HEK293 (cell line): ENCODE measurements at regions not wholly inside any gene's neighbourhood (a gene's known extent, or its start where the extent isn't known, plus 50 kb on each side); places are given as distances from the start of the nearest gene placed in this dataset.

Source experiments
- CTCF ChIA-PET: fragments of 350-600 bp; formaldehyde crosslinking; extraction: SDS; loops from one replicate; lab custom pipeline; 2021; ENCODE audit warnings: antibody characterized with exemption; lab: Yijun Ruan, JAX
- POLR2A ChIA-PET: fragments of 300-600 bp; formaldehyde crosslinking; extraction: SDS; loops from one replicate; lab custom pipeline; 2020; ENCODE audit warnings: antibody characterized with exemption, inconsistent platforms; lab: Yijun Ruan, JAX
- H3K27ac ChIP-seq: fragments of 200-500 bp; sonication (Bioruptor generic); 2 replicates; pipeline ENCODE4 v1.5.1; 2014; ENCODE audit warnings: low read depth, low read length, control low read depth, inconsistent platforms; ENCODE audit errors: extremely low read depth
- H3K36me3 ChIP-seq, 2 experiments: fragments of 200-500 bp in 1 of 2; sonication (Bioruptor generic) in 1 of 2; 1 replicate in 1 of 2; 2 replicates in 1 of 2; pipeline ENCODE4 v1.5.1; 2014 to 2017; ENCODE audit warnings: inconsistent platforms in 2 of 2, low read length in 2 of 2; ENCODE audit not compliant: control insufficient read depth in 2 of 2, insufficient read depth in 1 of 2
- H3K4me1 ChIP-seq: fragments of 200-500 bp; sonication (Bioruptor generic); 2 replicates; pipeline ENCODE4 v1.5.1; 2014; ENCODE audit warnings: mild to moderate bottlenecking, low read length, inconsistent platforms; ENCODE audit not compliant: control insufficient read depth, insufficient read depth
- H3K4me3 ChIP-seq: 2 replicates; pipeline ENCODE4 v1.5.1; 2011; ENCODE audit warnings: low read depth, mild to moderate bottlenecking, control low read depth, low read length, moderate library complexity
- H3K9me3 ChIP-seq: fragments of 200-500 bp; sonication (Bioruptor generic); 2 replicates; pipeline ENCODE4 v1.5.1; 2014; ENCODE audit warnings: low read depth, low read length, inconsistent platforms; ENCODE audit not compliant: control insufficient read depth, insufficient read depth
- MZF1 ChIP-seq: fragments of 450-650 bp; formaldehyde crosslinking; IDR thresholded peaks from 2 replicates; pipeline ENCODE4 v1.5.1; 2017; ENCODE audit warnings: missing biosample characterization, missing genetic modification characterization, borderline replicate concordance
- RBAK ChIP-seq: fragments of 450-650 bp; formaldehyde crosslinking; IDR thresholded peaks from 2 replicates; pipeline ENCODE4 v1.5.1; 2016; ENCODE audit warnings: missing biosample characterization, missing genetic modification characterization
- REST ChIP-seq: fragments of 450-650 bp; formaldehyde crosslinking; IDR thresholded peaks from 2 replicates; pipeline ENCODE4 v1.5.1; 2016; ENCODE audit warnings: missing biosample characterization, missing genetic modification characterization
- SCRT1 ChIP-seq: fragments of 450-650 bp; formaldehyde crosslinking; IDR thresholded peaks from 2 replicates; pipeline ENCODE4 v1.5.1; 2016; ENCODE audit warnings: missing biosample characterization, missing genetic modification characterization, borderline replicate concordance
- TSHZ1 ChIP-seq: fragments of 450-650 bp; formaldehyde crosslinking; IDR thresholded peaks from 2 replicates; pipeline ENCODE4 v1.5.1; 2016; ENCODE audit warnings: missing biosample characterization, missing genetic modification characterization, borderline replicate concordance
- ZNF18 ChIP-seq: fragments of 450-650 bp; formaldehyde crosslinking; IDR thresholded peaks from 2 replicates; pipeline ENCODE4 v1.5.1; 2016; ENCODE audit warnings: missing biosample characterization, missing genetic modification characterization
- ZNF184 ChIP-seq: fragments of 450-650 bp; IDR thresholded peaks from 2 replicates; pipeline ENCODE4 v1.5.1; 2018; ENCODE audit warnings: missing biosample characterization, mild to moderate bottlenecking, missing genetic modification characterization
- ZNF26 ChIP-seq: fragments of 450-650 bp; formaldehyde crosslinking; IDR thresholded peaks from 2 replicates; pipeline ENCODE4 v1.5.1; 2016; ENCODE audit warnings: missing biosample characterization, missing genetic modification characterization
- ZNF266 ChIP-seq: fragments of 450-650 bp; formaldehyde crosslinking; IDR thresholded peaks from 2 replicates; pipeline ENCODE4 v1.5.1; 2016; ENCODE audit warnings: missing biosample characterization, missing genetic modification characterization, low read depth
- ZNF280C ChIP-seq: fragments of 450-650 bp; formaldehyde crosslinking; IDR thresholded peaks from 2 replicates; pipeline ENCODE4 v1.5.1; 2016; ENCODE audit warnings: missing biosample characterization, missing genetic modification characterization
- ZNF311 ChIP-seq: fragments of 450-650 bp; formaldehyde crosslinking; IDR thresholded peaks from 2 replicates; pipeline ENCODE4 v1.5.1; 2017; ENCODE audit warnings: missing biosample characterization, missing genetic modification characterization, borderline replicate concordance
- ZNF433 ChIP-seq: fragments of 450-650 bp; formaldehyde crosslinking; IDR thresholded peaks from 2 replicates; pipeline ENCODE4 v1.5.1; 2016; ENCODE audit warnings: missing biosample characterization, missing genetic modification characterization, low read depth
- ZNF513 ChIP-seq: fragments of 450-650 bp; IDR thresholded peaks from 2 replicates; pipeline ENCODE4 v1.5.1; 2018; ENCODE audit warnings: missing biosample characterization, missing genetic modification characterization
- ZNF571 ChIP-seq: fragments of 450-650 bp; formaldehyde crosslinking; IDR thresholded peaks from 2 replicates; pipeline ENCODE4 v1.5.0; 2017; ENCODE audit warnings: missing biosample characterization, missing genetic modification characterization
- ZNF623 ChIP-seq: fragments of 450-650 bp; formaldehyde crosslinking; IDR thresholded peaks from 2 replicates; pipeline ENCODE4 v1.5.1; 2016; ENCODE audit warnings: missing biosample characterization, missing genetic modification characterization
- ZNF624 ChIP-seq: fragments of 450-650 bp; formaldehyde crosslinking; IDR thresholded peaks from 2 replicates; pipeline ENCODE4 v1.5.1; 2017; ENCODE audit warnings: missing biosample characterization, missing genetic modification characterization
- ZNF645 ChIP-seq: fragments of 450-650 bp; formaldehyde crosslinking; IDR thresholded peaks from 2 replicates; pipeline ENCODE4; 2016; ENCODE audit warnings: missing biosample characterization, missing genetic modification characterization
- ZNF768 ChIP-seq: fragments of 450-650 bp; formaldehyde crosslinking; IDR thresholded peaks from 2 replicates; pipeline ENCODE4 v1.5.1; 2018; ENCODE audit warnings: missing biosample characterization, mild to moderate bottlenecking, missing genetic modification characterization
- ZNF776 ChIP-seq: fragments of 450-650 bp; formaldehyde crosslinking; IDR thresholded peaks from 2 replicates; pipeline ENCODE4 v1.5.0; 2017; ENCODE audit warnings: missing biosample characterization, missing genetic modification characterization, borderline replicate concordance
- ZNF785 ChIP-seq: fragments of 450-650 bp; formaldehyde crosslinking; IDR thresholded peaks from 2 replicates; pipeline ENCODE4 v1.5.1; 2016; ENCODE audit warnings: missing biosample characterization, missing genetic modification characterization

- Histone ChIP-seq H3K9me3 (no peaks in the 10 kb centered on the region), H3K36me3 (no peaks in the 10 kb centered on the region), H3K4me3 (no peak overlapping the region), H3K4me1 (no peaks in the 10 kb centered on the region), H3K27ac (no peak overlapping the region)
- TF ChIP-seq ZNF18 (tag by site-specific recombination) (no peak), ZNF571 (no peak), SCRT1 (tag by site-specific recombination) (no peak), ZNF768 (tag by site-specific recombination) (no peak), ZNF184 (tag by site-specific recombination) (no peak), ZNF785 (tag by site-specific recombination) (no peak), REST (tag by site-specific recombination) (no peak), ZNF26 (tag by site-specific recombination) (no peak), ZNF623 (tag by site-specific recombination) (no peak), MZF1 (tag by site-specific recombination) (no peak), ZNF311 (tag by site-specific recombination) (no peak), ZNF645 (tag by site-specific recombination) (no peak), ZNF624 (tag by site-specific recombination) (no peak), ZNF266 (tag by site-specific recombination) (no peak)
- POLR2A ChIA-PET: no interaction called here
- CTCF ChIA-PET: no interaction called here
These were observed 114.3 kb upstream of the ETV6 start for GRCh38 chr12:11535127-11535526.

GRCh38 chr12:11539156-11539555 is 110.3 kb upstream of the ETV6 start:
- Histone ChIP-seq H3K4me3 (no peak overlapping the region), H3K4me1 (no peaks in the 10 kb centered on the region), H3K27ac (no peak overlapping the region), H3K36me3 (no peaks in the 10 kb centered on the region), H3K9me3 (no peaks in the 10 kb centered on the region)
- ChIA-PET CTCF (interaction anchor here (0.6 kb wide), 1 partner anchor 499 kb away, joined by 5 read pairs; no protein-coding TSS in a partner anchor), POLR2A (no interaction called here)
- TF ChIP-seq ZNF280C (tag by site-specific recombination): no peak
- no peak for TF ChIP-seq ZNF776 (tag by site-specific recombination)
- TF ChIP-seq ZNF513 (tag by site-specific recombination): no peak
- no peak for TF ChIP-seq ZNF433
- TF ChIP-seq TSHZ1: no peak
- no peak for TF ChIP-seq RBAK
